Smooth muscle cell (in vitro differentiated cells): ENCODE measurements at regions not wholly inside any gene's neighbourhood (a gene's known extent, or its start where the extent isn't known, plus 50 kb on each side); places are given as distances from the start of the nearest gene placed in this dataset.

Source experiments
- DNase-seq: peaks from one replicate; lab custom pipeline; 2025; ENCODE audit not compliant: unreplicated experiment; lab: John Stamatoyannopoulos, UW
- H2AFZ ChIP-seq: fragments of 200-600 bp; sonication (generic); 2 replicates; pipeline ENCODE4 v1.6.0; 2016; ENCODE audit warnings: antibody characterized with exemption, low read depth, mild to moderate bottlenecking
- H3F3A ChIP-seq: fragments of 200-600 bp; sonication (generic); 2 replicates; pipeline ENCODE4 v1.6.0; 2017; ENCODE audit warnings: antibody characterized with exemption, low read depth
- H3K27ac ChIP-seq: fragments of 200-600 bp; sonication (generic); 2 replicates; pipeline ENCODE4 v1.5.1; 2016; ENCODE audit warnings: low read depth, mild to moderate bottlenecking
- H3K27me3 ChIP-seq: fragments of 200-600 bp; sonication (generic); 2 replicates; pipeline ENCODE4 v1.6.1; 2016; ENCODE audit warnings: low read depth, mild to moderate bottlenecking
- H3K36me3 ChIP-seq: fragments of 200-600 bp; sonication (generic); 2 replicates; pipeline ENCODE4 v1.5.1; 2016; ENCODE audit warnings: low read depth
- H3K4me1 ChIP-seq: fragments of 200-600 bp; sonication (generic); 2 replicates; pipeline ENCODE4 v1.5.1; 2016; ENCODE audit warnings: low read depth
- H3K4me2 ChIP-seq: fragments of 200-600 bp; sonication (generic); 2 replicates; pipeline ENCODE4 v1.6.0; 2016; ENCODE audit warnings: mild to moderate bottlenecking
- H3K4me3 ChIP-seq: fragments of 200-600 bp; sonication (generic); 2 replicates; pipeline ENCODE4 v1.5.1; 2016; ENCODE audit warnings: mild to moderate bottlenecking
- H3K79me2 ChIP-seq: fragments of 200-600 bp; sonication (generic); 2 replicates; pipeline ENCODE4 v1.6.0; 2016; ENCODE audit warnings: low read depth, mild to moderate bottlenecking
- H3K9ac ChIP-seq: fragments of 200-600 bp; sonication (generic); 2 replicates; pipeline ENCODE4 v1.6.0; 2016; ENCODE audit warnings: low read depth
- H3K9me3 ChIP-seq: fragments of 200-600 bp; sonication (generic); replicated peaks from 2 replicates; pipeline ENCODE4 v1.5.1; 2016; ENCODE audit warnings: low read depth
- H4K20me1 ChIP-seq: fragments of 200-600 bp; sonication (generic); 2 replicates; pipeline ENCODE4 v1.6.0; 2016; ENCODE audit warnings: low read depth
- CTCF ChIP-seq: fragments of 200-600 bp; sonication (generic); IDR thresholded peaks from 2 replicates; pipeline ENCODE4 v1.5.1; 2017; ENCODE audit warnings: borderline replicate concordance, mild to moderate bottlenecking, antibody characterized with exemption; ENCODE audit not compliant: insufficient read depth, poor library complexity, severe bottlenecking
- WGBS: methylation state at CpG from one replicate; pipeline ENCODE4 v1.1.7; 2016; ENCODE audit warnings: low lambda C conversion rate; 5-methylcytosine and 5-hydroxymethylcytosine counted together

- WGBS = 39% methylated on average over 2 of the region's 2 CpGs
Measured at GRCh38 chrX:5780821-5781220, 447.8 kb downstream of the NLGN4X start.

GRCh38 chrX:5775846-5776430 is 452.7 kb downstream of the NLGN4X start:
- no peak for TF ChIP-seq CTCF
- no peaks in the 10 kb centered on the region for H3K9me3 ChIP-seq
- no peak overlapping the region for H2AFZ ChIP-seq
- H3K4me2 ChIP-seq = no peak overlapping the region
- no peak overlapping the region for H3K27ac ChIP-seq
- no peaks in the 10 kb centered on the region for H3K36me3 ChIP-seq
- no peak overlapping the region for H3K4me3 ChIP-seq
- 69% methylated on average over 5 of the region's 5 CpGs for WGBS
- H3F3A ChIP-seq = no peaks in the 10 kb centered on the region
- H4K20me1 ChIP-seq = no peaks in the 10 kb centered on the region
- no peaks in the 10 kb centered on the region for H3K4me1 ChIP-seq
- H3K27me3 ChIP-seq = no peaks in the 10 kb centered on the region
- no peak for DNase-seq
- H3K79me2 ChIP-seq = no peaks in the 10 kb centered on the region
- no peak overlapping the region for H3K9ac ChIP-seq

More at GRCh38 chrX:5780821-5781220, 447.8 kb downstream of the NLGN4X start:
- Histone ChIP-seq H3F3A (no peaks in the 10 kb centered on the region), H3K4me2 (no peak overlapping the region), H3K36me3 (no peaks in the 10 kb centered on the region), H4K20me1 (no peaks in the 10 kb centered on the region), H3K27ac (no peak overlapping the region), H3K4me1 (no peaks in the 10 kb centered on the region), H3K4me3 (no peak overlapping the region), H3K79me2 (no peaks in the 10 kb centered on the region), H3K9ac (no peak overlapping the region), H2AFZ (no peak overlapping the region), H3K27me3 (no peaks in the 10 kb centered on the region), H3K9me3 (no peaks in the 10 kb centered on the region)
- DNase-seq = no peak
- TF ChIP-seq CTCF = no peak

GRCh38 chrX:5774446-5774845 is 454.2 kb downstream of the NLGN4X start:
- Histone ChIP-seq H3K27ac (no peak overlapping the region), H3K36me3 (no peaks in the 10 kb centered on the region), H3K79me2 (no peaks in the 10 kb centered on the region), H3F3A (no peaks in the 10 kb centered on the region), H3K27me3 (no peaks in the 10 kb centered on the region), H3K4me1 (no peaks in the 10 kb centered on the region), H2AFZ (no peak overlapping the region), H3K4me3 (no peak overlapping the region), H3K9ac (no peak overlapping the region), H3K9me3 (no peaks in the 10 kb centered on the region), H3K4me2 (no peak overlapping the region), H4K20me1 (no peaks in the 10 kb centered on the region)
- DNase-seq = no peak
- TF ChIP-seq CTCF = no peak

- TF ChIP-seq CTCF = no peak
- Histone ChIP-seq H3K36me3 (no peaks in the 10 kb centered on the region), H3F3A (no peaks in the 10 kb centered on the region), H3K27me3 (no peaks in the 10 kb centered on the region), H3K9ac (no peak overlapping the region), H2AFZ (no peak overlapping the region), H3K27ac (no peak overlapping the region), H3K9me3 (no peaks in the 10 kb centered on the region), H3K4me2 (no peak overlapping the region), H3K4me3 (no peak overlapping the region), H3K4me1 (no peaks in the 10 kb centered on the region), H4K20me1 (no peaks in the 10 kb centered on the region), H3K79me2 (no peaks in the 10 kb centered on the region)
- DNase-seq = no peak
- WGBS = 45% methylated on average over 3 of the region's 3 CpGs
Measured at GRCh38 chrX:5771441-5771840, 457.2 kb downstream of the NLGN4X start.
